K562 (cell line): ENCODE measurements at regions not wholly inside any gene's neighbourhood (a gene's known extent, or its start where the extent isn't known, plus 50 kb on each side); places are given as distances from the start of the nearest gene placed in this dataset.

Experiments used
- FUS ChIP-seq: fragments of 200-400 bp; formaldehyde crosslinking; optimal IDR thresholded peaks from 2 replicates; pipeline ENCODE3; 2017; ENCODE audit warnings: low read depth, low read length
- GABPA ChIP-seq: fragments of 200-800 bp; sonication (Bioruptor generic); conservative IDR thresholded peaks from 2 replicates; pipeline ENCODE4 v1.6.1; 2016; ENCODE audit warnings: low read depth, missing genetic modification characterization, missing compliant biosample characterization
- MAZ ChIP-seq, 2 experiments: fragments of 450-650 bp in 1 of 2; sonication (generic) in 1 of 2; formaldehyde crosslinking; IDR thresholded peaks in 1 of 2; conservative IDR thresholded peaks in 1 of 2; 2 replicates each; pipeline versions ENCODE4 v1.4.0 to v1.5.0; 2020; ENCODE audit warnings: mild to moderate bottlenecking in 1 of 2, missing genetic modification reagents in 1 of 2
- POLR2A ChIP-seq: fragments of 450-650 bp; conservative IDR thresholded peaks from 2 replicates; pipeline ENCODE4 v1.6.1; 2016
- ZNF644 ChIP-seq: fragments of 200-800 bp; sonication (Bioruptor generic); IDR thresholded peaks from 2 replicates; pipeline ENCODE4 v1.6.1; 2016; ENCODE audit warnings: low read depth, missing genetic modification characterization, missing compliant biosample characterization

DNA sequence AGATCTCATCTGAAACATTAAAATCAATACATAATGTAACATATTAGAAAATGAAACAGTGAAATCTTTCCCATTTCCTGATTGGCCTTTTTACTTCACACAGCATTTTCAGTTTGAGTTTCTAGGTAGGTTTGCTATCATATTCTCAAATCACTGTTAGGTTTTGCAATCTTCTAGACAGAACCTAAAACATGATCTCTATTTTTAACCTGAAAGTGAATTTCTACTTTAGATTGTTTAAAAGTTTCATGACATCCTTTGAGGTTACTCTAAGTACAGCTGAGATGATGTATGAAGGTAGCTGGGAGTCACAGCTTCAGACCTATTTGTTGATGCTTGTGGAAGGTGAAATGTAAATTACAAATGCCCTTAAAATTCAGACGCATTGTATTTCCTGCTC is 118.4 kb upstream of the GPR149 start:
- TF ChIP-seq ZNF644 (tag) (no peak), POLR2A (no peak), FUS (no peak), MAZ (CRISPR knock-in tag; conservative IDR thresholded peaks at IDR 0.05 in 1 of 2, IDR thresholded peaks at IDR 0.05 in 1 of 2) (no peak), GABPA (tag) (no peak)
